Esophagus muscularis mucosa (tissue), 4 donors: ENCODE measurements at regions not wholly inside any gene's neighbourhood (a gene's known extent, or its start where the extent isn't known, plus 50 kb on each side); places are given as distances from the start of the nearest gene placed in this dataset.

Experiments
- DNase-seq: peaks from one replicate; pipeline ENCODE4 v3.0.0-alpha.2; 2017; ENCODE audit errors: extremely low spot score
- H3K27ac ChIP-seq, 4 donors: fragments of 200-600 bp; sonication (generic); replicated peaks in 1 of 4; 1 replicate in 3 of 4; 2 replicates in 1 of 4; pipeline ENCODE4 v1.5.1; 2016 to 2019; ENCODE audit warnings: mild to moderate bottlenecking in 1 of 4
- H3K27me3 ChIP-seq, 4 donors: fragments of 200-600 bp; sonication (generic); one replicate each; pipeline versions ENCODE4 v1.5.1 to v1.6.0; 2016 to 2019
- H3K36me3 ChIP-seq, 4 donors: fragments of 200-600 bp; sonication (generic); one replicate each; pipeline ENCODE4 v1.5.1; 2016 to 2019
- H3K4me1 ChIP-seq, 4 donors: fragments of 200-600 bp; sonication (generic); one replicate each; pipeline ENCODE4 v1.5.1; 2016 to 2019
- H3K4me3 ChIP-seq, 4 donors: fragments of 200-600 bp; sonication (generic); 1 replicate in 2 of 4; 2 replicates in 2 of 4; pipeline ENCODE4 v1.5.1; 2016 to 2019; ENCODE audit warnings: mild to moderate bottlenecking in 4 of 4, moderate library complexity in 1 of 4
- H3K9me3 ChIP-seq, 4 donors: fragments of 200-600 bp; sonication (generic); 1 replicate in 3 of 4; 2 replicates in 1 of 4; pipeline ENCODE4 v1.5.1; 2016 to 2019
- CTCF ChIP-seq, 3 experiments: fragments of 200-600 bp in 2 of 3; fragments of 450-650 bp in 1 of 3; sonication (generic) in 2 of 3; IDR thresholded peaks; one replicate each; pipeline ENCODE4 v1.5.1; 2017 to 2019; ENCODE audit warnings: antibody characterized with exemption in 3 of 3, mild to moderate bottlenecking in 2 of 3, moderate library complexity in 1 of 3
- EP300 ChIP-seq: sonication (generic); formaldehyde crosslinking; IDR thresholded peaks from one replicate; pipeline ENCODE4 v1.6.1; 2017; ENCODE audit warnings: antibody characterized with exemption
- POLR2A ChIP-seq: fragments of 450-650 bp; IDR thresholded peaks from one replicate; pipeline ENCODE4 v1.6.1; 2017; ENCODE audit warnings: antibody characterized with exemption, moderate library complexity, mild to moderate bottlenecking, low read depth
- POLR2AphosphoS5 ChIP-seq, 2 donors: sonication (generic); formaldehyde crosslinking; IDR thresholded peaks; one replicate each; pipeline ENCODE4 v1.6.1; 2017; ENCODE audit warnings: antibody characterized with exemption in 2 of 2
- WGBS: methylation state at CpG from one replicate; pipeline ENCODE4 v1.1.5; 2018; 5-methylcytosine and 5-hydroxymethylcytosine counted together
- intact Hi-C: fragments of 100-400 bp; cut with DNase I; formaldehyde crosslinking; loops from one replicate; pipeline ENCODE4 v1.15.1; 2023

- H3K36me3 ChIP-seq, result no peaks in the 10 kb centered on the region
- no peak overlapping the region for H3K27ac ChIP-seq
- peaks cover 0 to 25% (median 0%) of the 10 kb centered on the region in 4 donors for H3K27me3 ChIP-seq
- TF ChIP-seq CTCF (IDR thresholded peaks at IDR 0.05), result no peak
- no peak for TF ChIP-seq POLR2A
- TF ChIP-seq EP300, result no peak
- TF ChIP-seq POLR2AphosphoS5 (IDR thresholded peaks at IDR 0.05), result no peak
- H3K4me3 ChIP-seq, result no peak overlapping the region
- no peak for DNase-seq
- H3K4me1 ChIP-seq, result peaks cover 4 to 22% (median 20%) of the 10 kb centered on the region in 4 donors
- no peaks in the 10 kb centered on the region for H3K9me3 ChIP-seq
- WGBS, result 76% methylated on average over 8 of the region's 8 CpGs
- intact Hi-C loops, result no loop called here
These were observed 198.5 kb downstream of the BRD1 start for GRCh38 chr22:49629261-49629570.

- H3K27me3 ChIP-seq, result peaks cover 0 to 26% (median 0%) of the 10 kb centered on the region in 4 donors
- H3K36me3 ChIP-seq, result no peaks in the 10 kb centered on the region
- 45% methylated on average over 27 of the region's 27 CpGs for WGBS
- TF ChIP-seq POLR2A (no peak), EP300 (no peak), POLR2AphosphoS5 (IDR thresholded peaks at IDR 0.05) (no peak), CTCF (IDR thresholded peaks at IDR 0.05) (no peak)
- intact Hi-C loops, result no loop called here
- no peak overlapping the region for H3K4me3 ChIP-seq
- peaks cover 4 to 22% (median 20%) of the 10 kb centered on the region in 4 donors for H3K4me1 ChIP-seq
- H3K9me3 ChIP-seq, result no peaks in the 10 kb centered on the region
- no peak for DNase-seq
- H3K27ac ChIP-seq, result no peak overlapping the region
These were observed 199.0 kb downstream of the BRD1 start for GRCh38 chr22:49628391-49629260.

GRCh38 chr22:49627217-49628181 is 200.2 kb downstream of the BRD1 start:
- Histone ChIP-seq H3K9me3 (no peaks in the 10 kb centered on the region), H3K4me3 (no peak overlapping the region), H3K27me3 (peaks cover 0 to 32% (median 0%) of the 10 kb centered on the region in 4 donors), H3K36me3 (no peaks in the 10 kb centered on the region), H3K27ac (no peak overlapping the region), H3K4me1 (peaks cover 4 to 16% (median 15%) of the 10 kb centered on the region in 4 donors)
- 78% methylated on average over 25 of the region's 31 CpGs for WGBS
- no peak for DNase-seq
- intact Hi-C loops, result no loop called here
- TF ChIP-seq POLR2A, result no peak
- TF ChIP-seq CTCF (IDR thresholded peaks at IDR 0.05), result no peak
- no peak for TF ChIP-seq POLR2AphosphoS5 (IDR thresholded peaks at IDR 0.05)
- TF ChIP-seq EP300, result no peak

- no peak for DNase-seq
- TF ChIP-seq POLR2AphosphoS5 (IDR thresholded peaks at IDR 0.05) (no peak), POLR2A (no peak), EP300 (no peak), CTCF (IDR thresholded peaks at IDR 0.05) (no peak)
- no peak overlapping the region for H3K27ac ChIP-seq
- WGBS, result 83% methylated on average over 12 of the region's 20 CpGs
- H3K4me1 ChIP-seq, result peaks cover 0 to 9% (median 8%) of the 10 kb centered on the region in 4 donors
- H3K4me3 ChIP-seq, result no peak overlapping the region
- no peaks in the 10 kb centered on the region for H3K9me3 ChIP-seq
- H3K27me3 ChIP-seq, result peaks cover 0 to 41% (median 0%) of the 10 kb centered on the region in 4 donors
- intact Hi-C loops, result no loop called here
- H3K36me3 ChIP-seq, result no peaks in the 10 kb centered on the region
These were observed 201.1 kb downstream of the BRD1 start for GRCh38 chr22:49626361-49627216.
